ENCODE measurements at regions not wholly inside any gene's neighbourhood (a gene's known extent, or its start where the extent isn't known, plus 50 kb on each side); places are given as distances from the start of the nearest gene placed in this dataset.

GRCh38 chr9:108278341-108278740 lies 577.4 kb downstream of the ACTL7B start:
- DNase-seq (ENCODE audit: low spot score) = no peak
- no peak for TF ChIP-seq CTCF (conservative IDR thresholded peaks at IDR 0.05; ENCODE audit: low read depth)
- ChIA-PET CTCF (interaction anchor here (0.6 to 1.0 kb wide), 7 partner anchors 10 to 853 kb away, joined by 3 to 7 read pairs (median 3); no protein-coding TSS in a partner anchor), POLR2A (ENCODE audit: low non-redundant PET) (no interaction called here)
- no peak overlapping the region for H3K27ac ChIP-seq

GRCh38 chr9:108277216-108277615 lies 578.6 kb downstream of the ACTL7B start:
- no peak for DNase-seq (ENCODE audit: low spot score)
- ChIA-PET CTCF (no interaction called here), POLR2A (ENCODE audit: low non-redundant PET) (no interaction called here)
- H3K27ac ChIP-seq = no peak overlapping the region
- no peak for TF ChIP-seq CTCF (conservative IDR thresholded peaks at IDR 0.05; ENCODE audit: low read depth)

- ChIA-PET CTCF (interaction anchor here (0.5 kb wide), 1 partner anchor 193 kb away, joined by 3 read pairs; no protein-coding TSS in a partner anchor), POLR2A (ENCODE audit: low non-redundant PET) (no interaction called here)
- no peak for TF ChIP-seq CTCF (conservative IDR thresholded peaks at IDR 0.05; ENCODE audit: low read depth)
- H3K27ac ChIP-seq = no peak overlapping the region
- DNase-seq (ENCODE audit: low spot score) = no peak
Observed at GRCh38 chr9:108275906-108276305, 579.9 kb downstream of the ACTL7B start.

GRCh38 chr9:108274971-108275370 lies 580.8 kb downstream of the ACTL7B start:
- CTCF ChIA-PET = interaction anchor here (0.7 kb wide), 1 partner anchor 539 kb away, joined by 3 read pairs; no protein-coding TSS in a partner anchor
- POLR2A ChIA-PET (ENCODE audit: low non-redundant PET) = no interaction called here
- no peak for DNase-seq (ENCODE audit: low spot score)
- H3K27ac ChIP-seq = no peak overlapping the region
- TF ChIP-seq CTCF (conservative IDR thresholded peaks at IDR 0.05; ENCODE audit: low read depth) = no peak

- TF ChIP-seq CTCF (conservative IDR thresholded peaks at IDR 0.05; ENCODE audit: low read depth) = no peak
- ChIA-PET CTCF (interaction anchor here (0.7 to 1.0 kb wide), 2 partner anchors 9 to 487 kb away, joined by 3 to 6 read pairs; no protein-coding TSS in a partner anchor), POLR2A (ENCODE audit: low non-redundant PET) (no interaction called here)
- DNase-seq (ENCODE audit: low spot score) = no peak
- H3K27ac ChIP-seq = no peak overlapping the region
Observed at GRCh38 chr9:108273988-108274387, 581.8 kb downstream of the ACTL7B start.

- ChIA-PET CTCF (interaction anchor here (0.5 to 1.9 kb wide), 12 partner anchors 9 to 1854 kb away, joined by 3 to 7 read pairs (median 4); no protein-coding TSS in a partner anchor), POLR2A (ENCODE audit: low non-redundant PET) (no interaction called here)
- peak; percentile 87 for DNase-seq (ENCODE audit: low spot score)
- peak overlapping the region; percentile 53 for H3K27ac ChIP-seq
- TF ChIP-seq CTCF (conservative IDR thresholded peaks at IDR 0.05; ENCODE audit: low read depth) = no peak; the same call in 1 of the 2 replicates
Observed at GRCh38 chr9:108272349-108272899, 583.4 kb downstream of the ACTL7B start.
